NCI-H345 treated with DMSO at 0.1 percent for 48 hours (cell line): ENCODE measurements at regions not wholly inside any gene's neighbourhood (a gene's known extent, or its start where the extent isn't known, plus 50 kb on each side); places are given as distances from the start of the nearest gene placed in this dataset.

Source experiments
- DNase-seq: peaks from one replicate; lab custom pipeline; 2025; ENCODE audit not compliant: unreplicated experiment; lab: John Stamatoyannopoulos, UW

- DNase-seq, result no peak
These were observed 55.4 kb upstream of the CDH12 start for GRCh38 chr5:22908586-22908985.

GRCh38 chr5:22908129-22908528, 55.0 kb upstream of the CDH12 start:
- DNase-seq, result no peak
